Stimulated activated CD8-positive, alpha-beta memory T cell treated with anti-CD3 and anti-CD28 coated beads, Interleukin-15, amount 100 ng/mL, for 24 hours (primary cell): ENCODE measurements at regions not wholly inside any gene's neighbourhood (a gene's known extent, or its start where the extent isn't known, plus 50 kb on each side); places are given as distances from the start of the nearest gene placed in this dataset.
A peak's percentile ranks its signal among the peaks of the same experiment; 100 is the strongest.
"Not testable (repeated sequence)": the region's sequence is repeated elsewhere in the genome, so short reads cannot be mapped to it uniquely, and the experiment has no call there.

Source experiments
- DNase-seq: peaks from one replicate; pipeline ENCODE4 v3.0.0-alpha.2; 2020; ENCODE audit warnings: low read depth

GRCh38 chr5:154620411-154620810 is 134.8 kb upstream of the LARP1 start:
- no peak for DNase-seq

GRCh38 chr5:154618696-154619095 is 136.5 kb upstream of the LARP1 start:
- no peak for DNase-seq

DNA sequence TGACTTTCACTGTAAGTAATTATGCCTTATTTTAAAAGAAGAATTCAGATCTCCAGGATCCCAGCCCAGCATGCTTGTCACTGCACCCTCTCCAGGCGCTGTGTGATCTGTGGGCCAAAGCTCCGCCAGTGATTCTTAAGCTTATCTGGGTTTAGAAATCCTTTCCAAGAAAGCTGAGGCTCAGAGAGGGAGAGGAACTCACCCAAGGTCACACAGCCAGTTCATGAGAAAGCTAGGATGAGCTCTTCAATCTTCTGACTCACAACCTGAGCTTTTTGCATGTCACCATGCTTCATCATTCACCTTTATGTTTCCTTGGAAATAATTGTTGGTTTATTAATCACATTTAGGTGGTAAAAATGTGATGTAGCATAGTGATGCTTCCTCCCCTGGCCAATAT is 136.6 kb upstream of the HAND1 start:
- DNase-seq, result no peak

GRCh38 chr5:154614125-154614524 is 136.1 kb upstream of the HAND1 start:
- DNase-seq, result no peak

- no peak for DNase-seq
Observed at GRCh38 chr5:154612666-154613065, 134.6 kb upstream of the HAND1 start.

DNA sequence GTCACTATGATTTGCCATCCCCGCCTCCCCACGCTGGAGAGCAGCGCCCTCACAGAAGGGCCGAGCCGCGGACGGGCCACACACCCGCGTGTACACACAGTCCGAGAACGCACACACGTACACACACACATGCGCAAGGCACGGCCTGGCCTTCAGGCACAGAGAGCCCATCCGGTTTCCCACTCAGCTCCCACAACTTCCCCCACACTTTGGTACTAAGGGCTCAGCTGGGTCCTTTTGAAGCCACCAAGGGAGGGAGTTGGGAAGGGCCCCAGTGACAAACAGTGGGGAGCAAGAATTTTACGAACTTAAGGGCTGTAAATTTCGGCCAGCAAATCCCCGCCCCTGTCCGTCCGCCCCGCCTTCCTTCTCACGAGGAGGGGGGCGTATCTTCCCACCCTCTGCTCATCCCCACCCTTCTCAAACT is 133.3 kb upstream of the HAND1 start:
- DNase-seq, result no peak

GRCh38 chr5:154610321-154611154 is 132.5 kb upstream of the HAND1 start:
- DNase-seq, result peak; percentile 41

DNA sequence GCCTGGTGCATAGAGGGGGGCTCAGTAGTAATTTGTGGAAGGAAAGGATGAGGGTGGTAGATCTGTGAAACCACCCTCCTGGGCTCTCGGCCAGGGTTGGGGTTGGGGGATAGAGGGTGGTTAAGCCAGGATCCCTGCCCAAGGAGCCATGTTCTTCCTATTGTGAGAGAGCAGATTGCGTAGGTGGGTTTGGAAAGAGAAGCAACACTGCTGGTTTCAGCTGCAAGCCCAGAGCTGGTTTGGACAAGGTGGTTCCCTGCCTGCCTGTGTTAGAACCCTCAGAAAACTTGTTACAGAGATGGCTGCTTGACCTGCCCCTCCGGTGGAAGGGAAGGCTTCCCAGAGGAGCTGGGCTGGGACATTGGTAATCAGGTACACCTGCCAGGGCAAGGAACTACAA is 131.2 kb upstream of the HAND1 start:
- no peak for DNase-seq

DNA sequence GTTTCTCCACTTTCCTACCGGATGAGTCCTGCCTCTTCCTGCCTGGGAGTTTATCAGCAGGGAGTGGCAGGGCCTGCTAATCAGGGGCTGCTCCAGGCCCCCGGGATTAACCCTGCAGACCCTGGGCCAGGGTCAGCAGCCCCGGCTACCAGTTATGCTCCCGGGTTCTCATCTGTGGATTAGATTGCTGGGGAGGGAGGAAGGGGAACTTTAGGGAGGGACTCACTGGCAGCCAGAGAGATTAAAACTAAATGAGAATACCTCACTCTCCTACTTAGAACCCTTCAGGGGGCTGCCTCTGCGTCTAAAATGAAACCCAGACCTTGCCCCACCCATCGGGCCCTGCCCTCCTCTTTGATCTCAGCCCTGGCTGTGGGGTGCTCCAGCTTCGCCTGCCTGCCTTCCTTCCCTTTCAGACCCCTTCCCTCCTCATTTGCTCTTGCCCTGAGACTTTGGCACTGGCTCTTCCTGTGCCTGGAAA is 130.5 kb upstream of the HAND1 start:
- no peak for DNase-seq

DNA sequence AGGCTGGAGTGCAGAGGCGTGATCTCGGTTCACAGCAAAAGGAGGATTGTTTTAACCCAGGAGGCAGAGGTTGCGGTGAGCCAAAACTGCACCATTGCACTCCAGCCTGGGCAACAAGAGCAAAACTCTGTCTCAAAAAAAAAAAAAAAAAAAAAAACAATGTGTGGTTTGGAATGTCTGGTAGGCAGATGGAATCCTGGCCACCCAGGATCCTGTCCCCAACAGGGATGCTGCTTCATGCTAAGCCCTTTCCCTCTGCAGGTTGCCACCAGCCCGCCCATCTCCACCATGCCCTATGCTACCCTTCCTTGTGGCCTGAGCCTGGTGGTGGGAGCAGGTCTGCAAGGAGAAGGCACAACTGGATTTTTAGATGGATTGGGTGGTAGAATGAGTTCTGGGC is 129.7 kb upstream of the HAND1 start:
- no peak for DNase-seq

GRCh38 chr5:154606246-154606645 is 128.2 kb upstream of the HAND1 start:
- DNase-seq, result no peak

DNA sequence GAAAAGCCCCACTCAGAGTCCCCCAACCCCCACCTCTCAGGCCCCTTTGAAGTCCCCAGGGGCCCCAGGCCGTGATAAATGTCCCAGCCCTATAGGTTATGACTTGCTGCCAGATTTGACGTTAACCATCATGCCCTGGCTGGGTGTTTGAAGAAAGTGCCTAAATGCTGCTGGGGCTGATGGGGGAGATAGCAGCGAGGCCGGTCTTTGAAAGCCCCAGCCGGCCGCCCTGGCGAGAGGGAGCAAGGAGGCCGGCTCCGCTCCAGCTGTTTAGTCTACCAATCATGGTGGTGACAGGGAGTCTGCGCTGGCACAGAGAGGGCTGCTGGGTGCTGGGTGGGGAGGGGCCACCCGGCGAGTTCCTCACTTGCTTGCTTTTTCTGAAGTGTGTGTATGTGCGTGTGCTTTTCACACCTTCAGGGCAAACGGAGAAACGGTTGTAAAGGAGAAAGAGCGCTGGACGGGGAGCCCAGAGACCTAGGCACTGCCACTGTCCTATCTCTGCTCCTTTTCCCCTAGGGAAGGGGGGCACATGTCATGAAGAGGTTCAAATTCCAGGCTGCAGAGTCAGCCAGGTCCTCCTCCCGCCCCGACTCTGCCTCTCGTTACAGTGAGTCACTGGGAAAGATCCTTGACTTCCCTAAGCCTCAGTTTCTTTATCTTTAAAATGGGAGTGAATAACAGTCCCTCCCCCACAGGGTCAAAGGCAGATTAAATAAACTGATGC is 126.1 kb upstream of the HAND1 start:
- DNase-seq, result no peak

DNA sequence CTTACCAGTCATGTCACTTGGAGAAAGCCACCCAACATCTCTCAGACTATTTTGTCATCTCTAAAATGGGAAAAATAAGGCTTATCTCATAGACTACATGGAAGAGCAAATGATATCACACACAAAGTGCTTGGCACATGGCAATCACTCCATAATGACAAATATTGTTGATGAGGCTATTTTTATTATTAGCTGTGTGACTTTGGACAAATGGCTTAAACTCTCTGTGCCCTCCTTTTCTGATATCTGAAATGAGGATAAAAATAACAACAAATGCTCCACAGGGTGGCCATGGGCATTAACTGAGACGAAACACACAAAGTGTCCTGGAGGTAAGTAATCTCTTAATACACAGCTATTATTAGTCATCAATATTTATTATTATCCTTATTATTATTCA is 125.5 kb upstream of the HAND1 start:
- no peak for DNase-seq

DNA sequence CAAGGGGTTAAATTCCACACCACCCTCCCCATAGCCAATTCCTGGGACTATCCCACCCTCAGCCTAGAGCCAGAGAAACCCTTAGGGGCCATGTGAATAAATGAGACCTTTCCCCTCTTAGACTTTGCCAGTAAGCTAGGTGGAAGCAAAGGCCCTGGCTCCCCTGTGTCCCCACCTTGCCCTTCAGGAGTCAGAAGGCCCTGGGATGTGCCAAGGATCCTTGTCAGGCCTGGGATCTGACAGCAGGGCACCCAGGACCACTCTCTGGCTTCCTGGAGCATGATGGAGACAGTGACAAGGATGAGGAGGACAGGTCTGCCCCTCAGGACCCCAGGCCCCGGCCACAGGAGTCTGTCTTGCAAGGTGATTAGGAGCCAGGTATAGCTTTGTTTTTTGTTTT is 125.0 kb upstream of the HAND1 start:
- DNase-seq, result no peak

DNA sequence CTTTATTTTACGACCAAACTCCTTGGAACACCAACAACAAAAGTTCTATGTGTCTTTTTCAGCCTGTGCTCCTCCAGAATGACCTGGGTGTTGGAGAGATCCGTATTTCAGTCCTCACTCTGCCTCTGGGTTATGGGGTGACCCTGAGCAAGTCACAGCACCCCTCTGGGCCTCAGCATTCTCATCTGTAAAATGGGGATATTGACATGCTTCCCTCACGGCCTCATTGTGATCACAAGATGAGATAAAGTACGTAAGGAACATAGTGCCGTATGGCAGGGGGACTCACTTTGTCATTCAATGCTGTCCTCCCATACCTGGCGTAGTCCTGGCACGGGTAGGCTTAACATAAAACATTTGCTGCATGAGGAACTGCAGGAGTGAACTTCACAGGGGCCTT is 123.0 kb upstream of the HAND1 start:
- DNase-seq, result no peak

DNA sequence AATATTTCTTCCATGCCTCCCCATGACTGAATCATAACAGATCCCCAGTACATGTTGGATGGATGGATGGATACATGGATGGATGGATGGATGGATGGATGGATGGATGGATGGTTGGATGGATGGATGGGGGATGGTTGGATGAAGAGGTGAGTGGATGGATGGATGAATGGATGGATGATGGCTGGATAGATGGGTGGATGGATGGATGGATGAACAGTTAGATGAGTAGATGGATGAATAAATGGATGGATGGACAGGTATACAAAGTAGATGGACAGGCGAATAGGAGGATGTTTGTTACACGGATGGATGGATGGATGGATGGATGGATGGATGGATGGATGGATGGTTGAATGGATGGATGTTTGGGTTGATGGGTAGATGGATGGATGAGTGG is 120.0 kb upstream of the HAND1 start:
- no peak for DNase-seq

GRCh38 chr5:154596844-154597243 is 118.8 kb upstream of the HAND1 start:
- DNase-seq, result not testable (repeated sequence)

DNA sequence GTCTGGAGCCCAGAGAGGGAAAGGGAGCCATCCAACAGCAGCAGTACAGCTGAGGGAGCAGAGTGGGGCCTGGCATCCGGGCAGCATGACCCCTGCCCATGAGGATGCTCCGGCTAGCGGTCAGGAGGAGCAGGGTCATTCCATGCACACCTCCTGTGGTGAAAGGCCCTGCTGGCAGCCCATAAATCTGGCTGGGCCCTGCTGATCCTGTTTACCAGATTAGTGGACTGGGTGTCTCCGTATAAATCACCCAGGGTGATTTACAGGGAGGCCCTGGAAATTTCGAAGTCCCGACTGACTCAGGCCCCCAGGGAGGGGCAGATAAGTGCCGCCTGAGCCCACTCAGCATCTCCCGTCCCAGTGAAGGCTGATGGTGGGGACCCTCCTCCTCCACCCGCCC is 117.6 kb upstream of the HAND1 start:
- DNase-seq, result no peak

DNA sequence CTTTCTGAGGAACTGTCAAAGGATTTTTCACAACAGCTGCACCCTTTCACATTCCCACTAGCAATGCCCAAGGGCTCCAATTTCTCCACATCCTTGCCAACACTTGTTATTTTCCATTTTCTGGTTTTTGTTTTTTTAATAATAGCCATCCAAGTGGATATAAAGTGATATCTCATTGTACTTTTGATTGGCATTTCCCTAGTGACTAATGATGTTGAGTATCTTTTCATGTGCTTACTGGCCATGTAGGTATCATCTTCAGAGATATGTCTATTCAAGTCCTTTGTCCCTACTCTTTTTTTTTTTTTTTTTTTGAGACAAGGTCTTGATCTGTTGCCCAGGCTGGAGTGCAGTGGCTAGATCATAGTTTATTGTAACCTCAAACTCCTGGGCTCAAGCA is 115.8 kb upstream of the HAND1 start:
- no peak for DNase-seq

DNA sequence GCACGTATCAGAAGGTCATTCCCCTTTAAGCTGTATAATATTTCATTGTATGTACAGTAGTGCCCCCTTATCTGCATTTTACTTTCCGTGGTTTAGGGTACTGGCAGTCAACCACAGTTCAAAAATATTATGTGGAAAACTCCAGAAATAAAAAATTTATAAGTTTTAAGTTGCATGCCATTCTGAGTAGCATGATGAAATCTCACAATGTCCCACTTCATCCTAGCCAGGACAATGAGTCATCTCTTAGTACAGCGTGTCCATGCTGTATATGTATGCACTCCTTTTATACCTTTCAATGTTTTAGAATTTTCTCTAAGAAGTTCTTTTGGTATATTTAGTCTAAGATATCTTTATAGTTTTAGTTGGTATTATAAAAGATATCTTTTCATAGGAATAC is 115.0 kb upstream of the HAND1 start:
- DNase-seq, result no peak

DNA sequence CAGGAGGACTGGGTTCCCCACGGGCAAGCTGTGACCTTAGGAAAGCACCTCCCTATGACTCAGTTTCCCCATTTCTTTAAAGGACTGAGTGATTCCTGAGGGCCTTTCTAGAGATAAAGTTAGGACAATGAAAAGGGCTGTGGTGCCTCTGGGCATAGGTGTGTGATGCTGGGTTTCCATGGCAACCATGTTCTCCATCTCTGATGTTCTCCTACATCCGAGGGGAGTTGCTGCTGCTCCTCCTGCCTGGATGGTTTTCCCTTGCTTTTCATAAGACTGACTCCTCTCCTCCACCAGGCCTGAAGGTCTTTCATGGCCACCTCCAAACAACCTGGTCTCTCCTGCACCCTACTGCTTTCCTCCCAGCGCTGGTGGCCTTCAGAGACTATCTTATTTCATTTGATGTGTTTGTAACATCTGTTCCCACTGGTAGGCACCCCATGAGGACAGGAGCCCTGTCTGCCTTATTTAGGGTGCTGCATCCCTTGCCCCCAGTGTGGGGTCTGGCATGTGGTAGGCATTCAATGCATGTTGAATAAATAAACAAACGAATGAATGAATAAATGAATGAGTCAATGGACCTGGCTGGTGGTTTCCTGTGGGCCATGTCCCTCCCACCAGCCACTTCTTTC is 112.2 kb upstream of the HAND1 start:
- no peak for DNase-seq

DNA sequence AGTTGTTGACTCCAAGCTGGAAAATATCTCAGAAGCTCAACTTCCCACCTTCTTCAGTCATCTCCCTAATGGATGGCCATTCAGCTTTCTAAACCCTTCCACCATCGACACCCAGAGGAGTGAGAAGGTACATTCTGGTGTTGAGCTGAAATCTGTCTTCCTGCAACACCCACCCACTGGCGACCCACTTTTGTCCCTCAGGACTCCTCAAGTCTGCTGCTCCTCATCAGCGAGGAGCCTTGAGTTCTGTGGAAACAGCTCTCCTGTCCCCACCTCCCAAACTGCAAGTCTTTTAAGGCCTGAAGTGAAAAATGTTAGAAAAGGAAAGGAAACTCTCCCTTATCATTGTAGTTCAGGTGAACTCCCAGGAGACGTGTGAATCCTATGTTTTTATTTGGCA is 111.5 kb upstream of the HAND1 start:
- no peak for DNase-seq

- DNase-seq, result not testable (repeated sequence)
Observed at GRCh38 chr5:154588833-154589425, 110.9 kb upstream of the HAND1 start.
